Keratinocyte (primary cell): ENCODE measurements at regions not wholly inside any gene's neighbourhood (a gene's known extent, or its start where the extent isn't known, plus 50 kb on each side); places are given as distances from the start of the nearest gene placed in this dataset.

Experiments
- CTCF ChIP-seq, 3 experiments: IDR thresholded peaks in 1 of 3; conservative IDR thresholded peaks in 1 of 3; optimal IDR thresholded peaks in 1 of 3; 2 replicates in 2 of 3; 3 replicates in 1 of 3; pipeline versions ENCODE3 to v1.5.1; 2011; ENCODE audit warnings: low read length in 3 of 3, mild to moderate bottlenecking in 3 of 3, moderate library complexity in 2 of 3, control low read depth in 1 of 3, inconsistent platforms in 1 of 3; ENCODE audit not compliant: insufficient read depth in 2 of 3; ENCODE audit errors: extremely low read depth in 1 of 3
- EZH2 ChIP-seq: IDR thresholded peaks from one replicate; pipeline ENCODE4 v1.6.1; 2012; ENCODE audit warnings: inconsistent platforms, mild to moderate bottlenecking, low read length, moderate library complexity

GRCh38 chr2:194705398-194705797 is 951.6 kb upstream of the SLC39A10 start:
- TF ChIP-seq EZH2 (no peak), CTCF (optimal IDR thresholded peaks at IDR 0.05 in 1 of 3, IDR thresholded peaks at IDR 0.05 in 1 of 3, conservative IDR thresholded peaks at IDR 0.05 in 1 of 3; ENCODE audit: extremely low read depth in 1 of 3, insufficient read depth in 2 of 3, low read length in 3 of 3) (no peak)
